HAP-1 (cell line): ENCODE measurements at regions not wholly inside any gene's neighbourhood (a gene's known extent, or its start where the extent isn't known, plus 50 kb on each side); places are given as distances from the start of the nearest gene placed in this dataset.

Source experiments
- DNase-seq, 2 experiments: peaks; one replicate each; pipeline ENCODE4 v3.0.0-alpha.2; 2016 to 2020; ENCODE audit warnings: low spot score in 2 of 2
- H3K27me3 ChIP-seq: fragments of 250-450 bp; sonication (Bioruptor Pico); 2 replicates; pipeline ENCODE4 v1.5.1; 2020; ENCODE audit warnings: low read depth, mild to moderate bottlenecking, moderate library complexity
- H3K36me3 ChIP-seq: fragments of 250-450 bp; sonication (Bioruptor Pico); replicated peaks from 2 replicates; pipeline ENCODE4 v1.5.1; 2020; ENCODE audit warnings: mild to moderate bottlenecking
- H3K4me1 ChIP-seq: fragments of 250-450 bp; sonication (Bioruptor Pico); 2 replicates; pipeline ENCODE4 v1.5.1; 2020; ENCODE audit warnings: mild to moderate bottlenecking
- H3K4me3 ChIP-seq: fragments of 250-450 bp; sonication (Bioruptor Pico); 2 replicates; pipeline ENCODE4 v1.5.1; 2020; ENCODE audit warnings: mild to moderate bottlenecking, moderate library complexity
- H3K9me3 ChIP-seq: fragments of 250-450 bp; sonication (Bioruptor Pico); 2 replicates; pipeline ENCODE4 v1.5.1; 2020; ENCODE audit warnings: mild to moderate bottlenecking, moderate library complexity
- in situ Hi-C: fragments of 300-500 bp; cut with MboI; formaldehyde crosslinking; loops from 3 replicates; pipeline ENCODE4 v1.14.3; 2020; ENCODE audit warnings: low sequenced_read_pairs, inconsistent platforms, mixed read lengths

- in situ Hi-C loops, result loop anchor here (5.0 to 10.0 kb wide), 2 partner anchors 1041 to 1899 kb away; partner anchors contain the start of gene ADAMTS1
- no peak for DNase-seq
- Histone ChIP-seq H3K36me3 (no peaks in the 10 kb centered on the region), H3K4me1 (0 out of 2 replicates have a peak, but pooled peaks cover 2% of the 10 kb centered on the region), H3K4me3 (no peak overlapping the region), H3K27me3 (no peaks in the 10 kb centered on the region), H3K9me3 (no peaks in the 10 kb centered on the region)
These were observed 246.5 kb downstream of the LTN1 start for GRCh38 chr21:28746166-28746565.

GRCh38 chr21:28745131-28746016, 247.3 kb downstream of the LTN1 start:
- Histone ChIP-seq H3K27me3 (no peaks in the 10 kb centered on the region), H3K9me3 (no peaks in the 10 kb centered on the region), H3K4me3 (no peak overlapping the region), H3K36me3 (no peaks in the 10 kb centered on the region), H3K4me1 (0 out of 2 replicates have a peak, but pooled peaks cover 2% of the 10 kb centered on the region)
- DNase-seq, result peak; percentile 76 to 84
- in situ Hi-C loops, result loop anchor here (5.0 to 10.0 kb wide), 2 partner anchors 1041 to 1898 kb away; partner anchors contain the start of gene ADAMTS1

GRCh38 chr21:28743723-28744122, 249.0 kb downstream of the LTN1 start:
- H3K27me3 ChIP-seq, result no peaks in the 10 kb centered on the region
- no peak for DNase-seq
- no peaks in the 10 kb centered on the region for H3K36me3 ChIP-seq
- 0 out of 2 replicates have a peak, but pooled peaks cover 8% of the 10 kb centered on the region for H3K4me1 ChIP-seq
- no peaks in the 10 kb centered on the region for H3K9me3 ChIP-seq
- H3K4me3 ChIP-seq, result no peak overlapping the region
- in situ Hi-C loops, result loop anchor here (10.0 kb wide), 1 partner anchor 1039 kb away; no protein-coding TSS in a partner anchor

- no peaks in the 10 kb centered on the region for H3K9me3 ChIP-seq
- no peaks in the 10 kb centered on the region for H3K27me3 ChIP-seq
- in situ Hi-C loops, result loop anchor here (10.0 kb wide), 1 partner anchor 1038 kb away; no protein-coding TSS in a partner anchor
- H3K4me3 ChIP-seq, result no peak overlapping the region
- no peak for DNase-seq
- H3K4me1 ChIP-seq, result 0 out of 2 replicates have a peak, but pooled peaks cover 9% of the 10 kb centered on the region
- H3K36me3 ChIP-seq, result no peaks in the 10 kb centered on the region
These were observed 250.2 kb downstream of the LTN1 start for GRCh38 chr21:28742527-28742926.

GRCh38 chr21:28740125-28740524, 252.6 kb downstream of the LTN1 start:
- Histone ChIP-seq H3K4me3 (no peak overlapping the region), H3K36me3 (no peaks in the 10 kb centered on the region), H3K9me3 (no peaks in the 10 kb centered on the region), H3K4me1 (0 out of 2 replicates have a peak, but pooled peaks cover 7% of the 10 kb centered on the region), H3K27me3 (no peaks in the 10 kb centered on the region)
- in situ Hi-C loops, result loop anchor here (10.0 kb wide), 1 partner anchor 1035 kb away; no protein-coding TSS in a partner anchor
- DNase-seq, result no peak

GRCh38 chr21:28738882-28739281, 253.8 kb downstream of the LTN1 start:
- H3K4me3 ChIP-seq, result no peak overlapping the region
- H3K4me1 ChIP-seq, result 0 out of 2 replicates have a peak, but pooled peaks cover 7% of the 10 kb centered on the region
- in situ Hi-C loops, result no loop called here
- no peaks in the 10 kb centered on the region for H3K9me3 ChIP-seq
- H3K27me3 ChIP-seq, result no peaks in the 10 kb centered on the region
- no peaks in the 10 kb centered on the region for H3K36me3 ChIP-seq
- peak in 1 of 2 experiments; percentile 15 for DNase-seq

GRCh38 chr21:28738420-28738704, 254.3 kb downstream of the LTN1 start:
- H3K9me3 ChIP-seq, result no peaks in the 10 kb centered on the region
- H3K27me3 ChIP-seq, result no peaks in the 10 kb centered on the region
- in situ Hi-C loops, result no loop called here
- DNase-seq, result no peak
- H3K36me3 ChIP-seq, result no peaks in the 10 kb centered on the region
- 0 out of 2 replicates have a peak, but pooled peaks cover 7% of the 10 kb centered on the region for H3K4me1 ChIP-seq
- no peak overlapping the region for H3K4me3 ChIP-seq

- no peak for DNase-seq
These were observed 254.8 kb downstream of the LTN1 start for GRCh38 chr21:28737674-28738419.

GRCh38 chr21:28734522-28735175, 258.0 kb downstream of the LTN1 start:
- no peaks in the 10 kb centered on the region for H3K27me3 ChIP-seq
- in situ Hi-C loops, result no loop called here
- H3K36me3 ChIP-seq, result no peaks in the 10 kb centered on the region
- no peak for DNase-seq
- H3K9me3 ChIP-seq, result no peaks in the 10 kb centered on the region
- no peak overlapping the region for H3K4me3 ChIP-seq
- H3K4me1 ChIP-seq, result 0 out of 2 replicates have a peak, but pooled peaks cover 7% of the 10 kb centered on the region

More at GRCh38 chr21:28737674-28738419, 254.8 kb downstream of the LTN1 start:
- Histone ChIP-seq H3K4me3 (no peak overlapping the region), H3K27me3 (no peaks in the 10 kb centered on the region), H3K4me1 (0 out of 2 replicates have a peak, but pooled peaks cover 7% of the 10 kb centered on the region), H3K9me3 (no peaks in the 10 kb centered on the region), H3K36me3 (no peaks in the 10 kb centered on the region)
- in situ Hi-C loops, result no loop called here

GRCh38 chr21:28731700-28732321, 260.9 kb downstream of the LTN1 start:
- Histone ChIP-seq H3K27me3 (no peaks in the 10 kb centered on the region), H3K9me3 (no peaks in the 10 kb centered on the region), H3K4me3 (no peak overlapping the region), H3K4me1 (no peaks in the 10 kb centered on the region), H3K36me3 (no peaks in the 10 kb centered on the region)
- in situ Hi-C loops, result no loop called here
- DNase-seq, result no peak

GRCh38 chr21:28729887-28730286, 262.8 kb downstream of the LTN1 start:
- H3K4me1 ChIP-seq, result no peaks in the 10 kb centered on the region
- no peak overlapping the region for H3K4me3 ChIP-seq
- DNase-seq, result no peak
- H3K9me3 ChIP-seq, result no peaks in the 10 kb centered on the region
- in situ Hi-C loops, result no loop called here
- no peaks in the 10 kb centered on the region for H3K27me3 ChIP-seq
- no peaks in the 10 kb centered on the region for H3K36me3 ChIP-seq

- no peaks in the 10 kb centered on the region for H3K36me3 ChIP-seq
- H3K4me3 ChIP-seq, result no peak overlapping the region
- no peaks in the 10 kb centered on the region for H3K9me3 ChIP-seq
- H3K4me1 ChIP-seq, result no peaks in the 10 kb centered on the region
- DNase-seq, result no peak
- in situ Hi-C loops, result no loop called here
- H3K27me3 ChIP-seq, result no peaks in the 10 kb centered on the region
These were observed 264.9 kb downstream of the LTN1 start for GRCh38 chr21:28727809-28728208.

- H3K4me3 ChIP-seq, result no peak overlapping the region
- in situ Hi-C loops, result no loop called here
These were observed 267.3 kb downstream of the LTN1 start for GRCh38 chr21:28725396-28725795.

More at GRCh38 chr21:28725396-28725795, 267.3 kb downstream of the LTN1 start:
- no peaks in the 10 kb centered on the region for H3K9me3 ChIP-seq
- no peaks in the 10 kb centered on the region for H3K27me3 ChIP-seq
- H3K36me3 ChIP-seq, result no peaks in the 10 kb centered on the region
- no peaks in the 10 kb centered on the region for H3K4me1 ChIP-seq
- no peak for DNase-seq
